HEK293T (cell line): ENCODE measurements at regions not wholly inside any gene's neighbourhood (a gene's known extent, or its start where the extent isn't known, plus 50 kb on each side); places are given as distances from the start of the nearest gene placed in this dataset.

Experiments
- CTCF ChIA-PET: fragments of 350-600 bp; formaldehyde crosslinking; extraction: SDS; loops from one replicate; lab custom pipeline; 2021; ENCODE audit warnings: antibody characterized with exemption, inconsistent platforms; lab: Yijun Ruan, JAX
- POLR2A ChIA-PET: fragments of 350-600 bp; formaldehyde crosslinking; extraction: SDS; loops from one replicate; lab custom pipeline; 2020; ENCODE audit warnings: antibody characterized with exemption, inconsistent platforms; lab: Yijun Ruan, JAX
- DNase-seq: peaks from one replicate; pipeline ENCODE4 v3.0.0; 2012; ENCODE audit warnings: mixed read lengths; ENCODE audit errors: extremely low spot score
- ARNT ChIP-seq: fragments of 450-650 bp; IDR thresholded peaks from 2 replicates; pipeline ENCODE4 v1.6.1; 2017; ENCODE audit warnings: mild to moderate bottlenecking
- BHLHE40 ChIP-seq: fragments of 450-650 bp; IDR thresholded peaks from 2 replicates; pipeline ENCODE4 v1.6.1; 2016; ENCODE audit warnings: mild to moderate bottlenecking, moderate library complexity, borderline replicate concordance
- CTBP1 ChIP-seq: fragments of 450-650 bp; IDR thresholded peaks from 2 replicates; pipeline ENCODE4 v1.6.1; 2016; ENCODE audit warnings: borderline replicate concordance
- ELF4 ChIP-seq: fragments of 450-650 bp; IDR thresholded peaks from 2 replicates; pipeline ENCODE4 v1.6.1; 2017; ENCODE audit warnings: antibody characterized with exemption
- FOXA1 ChIP-seq: fragments of 450-650 bp; IDR thresholded peaks from 2 replicates; pipeline ENCODE4 v1.6.1; 2016; ENCODE audit warnings: mild to moderate bottlenecking
- FOXK2 ChIP-seq: fragments of 450-650 bp; IDR thresholded peaks from 2 replicates; pipeline ENCODE4 v1.6.1; 2016; ENCODE audit warnings: mild to moderate bottlenecking
- FOXM1 ChIP-seq: fragments of 450-650 bp; IDR thresholded peaks from 2 replicates; pipeline ENCODE4 v1.6.1; 2017; ENCODE audit warnings: mild to moderate bottlenecking, borderline replicate concordance
- HDGF ChIP-seq: fragments of 450-650 bp; IDR thresholded peaks from 2 replicates; pipeline ENCODE4 v1.6.1; 2017; ENCODE audit warnings: antibody characterized with exemption, borderline replicate concordance
- L3MBTL2 ChIP-seq: fragments of 450-650 bp; conservative IDR thresholded peaks from 2 replicates; pipeline ENCODE4 v1.6.1; 2016; ENCODE audit warnings: mild to moderate bottlenecking
- LEF1 ChIP-seq: fragments of 450-650 bp; IDR thresholded peaks from 2 replicates; pipeline ENCODE4 v1.6.1; 2017; ENCODE audit warnings: mild to moderate bottlenecking, borderline replicate concordance
- NFRKB ChIP-seq: fragments of 450-650 bp; IDR thresholded peaks from 2 replicates; pipeline ENCODE4 v1.6.1; 2016; ENCODE audit warnings: mild to moderate bottlenecking, moderate library complexity
- PKNOX1 ChIP-seq: fragments of 450-650 bp; IDR thresholded peaks from 2 replicates; pipeline ENCODE4 v1.6.1; 2016
- SP1 ChIP-seq: fragments of 450-650 bp; IDR thresholded peaks from 2 replicates; pipeline ENCODE4 v1.6.1; 2017
- SUZ12 ChIP-seq: fragments of 450-650 bp; IDR thresholded peaks from 2 replicates; pipeline ENCODE4 v1.6.1; 2016; ENCODE audit warnings: mild to moderate bottlenecking
- TARDBP ChIP-seq: fragments of 450-650 bp; IDR thresholded peaks from 2 replicates; pipeline ENCODE4 v1.6.1; 2016
- ZNF384 ChIP-seq: fragments of 450-650 bp; IDR thresholded peaks from 2 replicates; pipeline ENCODE4 v1.6.1; 2016

- ChIA-PET POLR2A (no interaction called here), CTCF (no interaction called here)
- DNase-seq = no peak
- no peak for TF ChIP-seq PKNOX1
- no peak for TF ChIP-seq FOXA1
- no peak for TF ChIP-seq TARDBP
- TF ChIP-seq FOXM1 = no peak
- no peak for TF ChIP-seq LEF1
- TF ChIP-seq SP1 = no peak
- no peak for TF ChIP-seq FOXK2
- TF ChIP-seq ARNT = no peak
- no peak for TF ChIP-seq ZNF384
- TF ChIP-seq CTBP1 = no peak
- no peak for TF ChIP-seq BHLHE40
- TF ChIP-seq SUZ12 = no peak
- TF ChIP-seq HDGF = no peak
- TF ChIP-seq ELF4 = no peak
- TF ChIP-seq L3MBTL2 = no peak
- TF ChIP-seq NFRKB = no peak
Measured at GRCh38 chr2:41344529-41344928, 703.3 kb upstream of the PKDCC start.

GRCh38 chr2:41353060-41353459, 694.8 kb upstream of the PKDCC start:
- CTCF ChIA-PET = no interaction called here
- TF ChIP-seq FOXK2 (no peak), SUZ12 (no peak), LEF1 (no peak), FOXM1 (no peak), TARDBP (no peak), L3MBTL2 (no peak), FOXA1 (no peak), BHLHE40 (no peak), PKNOX1 (no peak), ELF4 (no peak)
- POLR2A ChIA-PET = no interaction called here
- DNase-seq = no peak

- no peak for DNase-seq
- no peak for TF ChIP-seq ZNF384
- TF ChIP-seq FOXM1 = no peak
- no peak for TF ChIP-seq NFRKB
- no peak for TF ChIP-seq HDGF
- TF ChIP-seq TARDBP = no peak
- TF ChIP-seq LEF1 = no peak
- TF ChIP-seq FOXK2 = no peak
- TF ChIP-seq L3MBTL2 = no peak
- no peak for TF ChIP-seq SUZ12
- no peak for TF ChIP-seq SP1
- TF ChIP-seq ELF4 = no peak
- TF ChIP-seq FOXA1 = no peak
- no peak for TF ChIP-seq BHLHE40
- ChIA-PET CTCF (no interaction called here), POLR2A (no interaction called here)
Measured at GRCh38 chr2:41355794-41356193, 692.0 kb upstream of the PKDCC start.

- CTCF ChIA-PET = no interaction called here
Measured at GRCh38 chr2:41364842-41365241, 683.0 kb upstream of the PKDCC start.

GRCh38 chr2:41375901-41376300, 671.9 kb upstream of the PKDCC start:
- ChIA-PET POLR2A (no interaction called here), CTCF (no interaction called here)
- no peak for DNase-seq
- no peak for TF ChIP-seq L3MBTL2
- TF ChIP-seq FOXK2 = no peak
- TF ChIP-seq SUZ12 = no peak
- TF ChIP-seq TARDBP = no peak

More at GRCh38 chr2:41364842-41365241, 683.0 kb upstream of the PKDCC start:
- POLR2A ChIA-PET = no interaction called here
- TF ChIP-seq CTBP1 = no peak
- no peak for TF ChIP-seq ELF4
- no peak for TF ChIP-seq SUZ12
- no peak for TF ChIP-seq FOXM1
- no peak for TF ChIP-seq HDGF
- TF ChIP-seq TARDBP = no peak
- no peak for TF ChIP-seq SP1
- TF ChIP-seq FOXA1 = no peak
- no peak for TF ChIP-seq ARNT
- no peak for TF ChIP-seq LEF1
- TF ChIP-seq ZNF384 = no peak
- no peak for TF ChIP-seq FOXK2
- no peak for TF ChIP-seq PKNOX1
- TF ChIP-seq L3MBTL2 = no peak
- TF ChIP-seq BHLHE40 = no peak
- TF ChIP-seq NFRKB = no peak
- no peak for DNase-seq

GRCh38 chr2:41377837-41378236, 670.0 kb upstream of the PKDCC start:
- TF ChIP-seq FOXA1 (no peak), SP1 (no peak), HDGF (no peak), FOXK2 (no peak), CTBP1 (no peak), FOXM1 (no peak), ARNT (no peak)
- ChIA-PET POLR2A (no interaction called here), CTCF (no interaction called here)
- DNase-seq = no peak

GRCh38 chr2:41378420-41378819, 669.4 kb upstream of the PKDCC start:
- no peak for TF ChIP-seq BHLHE40
- TF ChIP-seq PKNOX1 = no peak
- TF ChIP-seq FOXA1 = no peak
- TF ChIP-seq SP1 = no peak
- no peak for TF ChIP-seq ARNT
- TF ChIP-seq SUZ12 = no peak
- no peak for TF ChIP-seq HDGF
- no peak for TF ChIP-seq NFRKB
- no peak for TF ChIP-seq CTBP1
- no peak for TF ChIP-seq LEF1
- no peak for TF ChIP-seq FOXK2
- TF ChIP-seq FOXM1 = no peak
- no peak for TF ChIP-seq ELF4
- no peak for TF ChIP-seq ZNF384
- TF ChIP-seq TARDBP = no peak
- no peak for TF ChIP-seq L3MBTL2
- ChIA-PET CTCF (no interaction called here), POLR2A (no interaction called here)
- DNase-seq = no peak
